ENCODE measurements at regions not wholly inside any gene's neighbourhood (a gene's known extent, or its start where the extent isn't known, plus 50 kb on each side); places are given as distances from the start of the nearest gene placed in this dataset.

DNA sequence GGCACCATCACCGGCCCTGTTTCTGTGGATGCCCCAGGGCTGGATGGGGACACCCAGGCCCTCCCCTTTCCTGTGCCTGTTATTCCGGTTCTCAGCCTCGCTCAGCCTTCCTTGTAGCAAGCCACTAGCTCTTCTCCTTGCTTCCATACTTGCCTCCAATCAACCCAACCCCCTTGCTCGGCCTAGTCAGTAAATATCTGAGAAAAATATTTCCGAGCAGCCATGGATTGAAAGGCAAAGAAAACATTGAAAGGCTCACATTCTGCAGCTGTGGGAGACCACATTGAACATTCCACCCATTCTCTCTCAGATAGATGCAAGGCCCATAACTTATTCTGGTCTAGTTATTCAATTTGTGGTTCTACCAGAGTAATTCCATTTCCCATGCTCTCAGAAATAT, 114.9 kb downstream of the SPP2 start:
- Mint-ChIP-seq H3K36me3 (ENCODE audit: low read depth) (no peaks in the 10 kb centered on the region), H3K27ac (no peak overlapping the region)
- no peaks in the 10 kb centered on the region for H3K27me3 ChIP-seq (ENCODE audit: insufficient read depth)

More for the DNA sequence above, 114.9 kb downstream of the SPP2 start:
- no peak overlapping the region for H3K4me2 ChIP-seq
- H3K79me2 ChIP-seq (replicated peaks; ENCODE audit: insufficient read depth) = no peaks in the 10 kb centered on the region
- TF ChIP-seq, protein P1, sequence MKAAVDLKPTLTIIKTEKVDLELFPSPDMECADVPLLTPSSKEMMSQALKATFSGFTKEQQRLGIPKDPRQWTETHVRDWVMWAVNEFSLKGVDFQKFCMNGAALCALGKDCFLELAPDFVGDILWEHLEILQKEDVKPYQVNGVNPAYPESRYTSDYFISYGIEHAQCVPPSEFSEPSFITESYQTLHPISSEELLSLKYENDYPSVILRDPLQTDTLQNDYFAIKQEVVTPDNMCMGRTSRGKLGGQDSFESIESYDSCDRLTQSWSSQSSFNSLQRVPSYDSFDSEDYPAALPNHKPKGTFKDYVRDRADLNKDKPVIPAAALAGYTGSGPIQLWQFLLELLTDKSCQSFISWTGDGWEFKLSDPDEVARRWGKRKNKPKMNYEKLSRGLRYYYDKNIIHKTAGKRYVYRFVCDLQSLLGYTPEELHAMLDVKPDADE (IDR thresholded peaks at IDR 0.05) = no peak
- TF ChIP-seq STAT1 (IDR thresholded peaks at IDR 0.05; ENCODE audit: unreplicated experiment) (no peak), CREB1 (CRISPR knock-in tag; IDR thresholded peaks at IDR 0.05; ENCODE audit: low read depth) (no peak), POLR2AphosphoS5 (IDR thresholded peaks at IDR 0.05; ENCODE audit: low read depth) (no peak), EZH2phosphoT487 (IDR thresholded peaks at IDR 0.05; ENCODE audit: unreplicated experiment) (no peak), ZNF331 (CRISPR knock-in tag; IDR thresholded peaks at IDR 0.05; ENCODE audit: low read depth) (no peak), REST (IDR thresholded peaks at IDR 0.05; ENCODE audit: unreplicated experiment) (no peak), EZH2 (IDR thresholded peaks at IDR 0.05; ENCODE audit: low read depth, unreplicated experiment) (no peak), ZNF114 (CRISPR knock-in tag; IDR thresholded peaks at IDR 0.05) (no peak), JUNB (IDR thresholded peaks at IDR 0.05; ENCODE audit: unreplicated experiment) (no peak), NANOG (IDR thresholded peaks at IDR 0.05; ENCODE audit: borderline replicate concordance) (no peak)
- TF ChIP-seq, protein P2, sequence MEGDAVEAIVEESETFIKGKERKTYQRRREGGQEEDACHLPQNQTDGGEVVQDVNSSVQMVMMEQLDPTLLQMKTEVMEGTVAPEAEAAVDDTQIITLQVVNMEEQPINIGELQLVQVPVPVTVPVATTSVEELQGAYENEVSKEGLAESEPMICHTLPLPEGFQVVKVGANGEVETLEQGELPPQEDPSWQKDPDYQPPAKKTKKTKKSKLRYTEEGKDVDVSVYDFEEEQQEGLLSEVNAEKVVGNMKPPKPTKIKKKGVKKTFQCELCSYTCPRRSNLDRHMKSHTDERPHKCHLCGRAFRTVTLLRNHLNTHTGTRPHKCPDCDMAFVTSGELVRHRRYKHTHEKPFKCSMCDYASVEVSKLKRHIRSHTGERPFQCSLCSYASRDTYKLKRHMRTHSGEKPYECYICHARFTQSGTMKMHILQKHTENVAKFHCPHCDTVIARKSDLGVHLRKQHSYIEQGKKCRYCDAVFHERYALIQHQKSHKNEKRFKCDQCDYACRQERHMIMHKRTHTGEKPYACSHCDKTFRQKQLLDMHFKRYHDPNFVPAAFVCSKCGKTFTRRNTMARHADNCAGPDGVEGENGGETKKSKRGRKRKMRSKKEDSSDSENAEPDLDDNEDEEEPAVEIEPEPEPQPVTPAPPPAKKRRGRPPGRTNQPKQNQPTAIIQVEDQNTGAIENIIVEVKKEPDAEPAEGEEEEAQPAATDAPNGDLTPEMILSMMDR (conservative IDR thresholded peaks at IDR 0.05; ENCODE audit: low read depth in 2 of 2) = no peak
- TF ChIP-seq, protein P3, sequence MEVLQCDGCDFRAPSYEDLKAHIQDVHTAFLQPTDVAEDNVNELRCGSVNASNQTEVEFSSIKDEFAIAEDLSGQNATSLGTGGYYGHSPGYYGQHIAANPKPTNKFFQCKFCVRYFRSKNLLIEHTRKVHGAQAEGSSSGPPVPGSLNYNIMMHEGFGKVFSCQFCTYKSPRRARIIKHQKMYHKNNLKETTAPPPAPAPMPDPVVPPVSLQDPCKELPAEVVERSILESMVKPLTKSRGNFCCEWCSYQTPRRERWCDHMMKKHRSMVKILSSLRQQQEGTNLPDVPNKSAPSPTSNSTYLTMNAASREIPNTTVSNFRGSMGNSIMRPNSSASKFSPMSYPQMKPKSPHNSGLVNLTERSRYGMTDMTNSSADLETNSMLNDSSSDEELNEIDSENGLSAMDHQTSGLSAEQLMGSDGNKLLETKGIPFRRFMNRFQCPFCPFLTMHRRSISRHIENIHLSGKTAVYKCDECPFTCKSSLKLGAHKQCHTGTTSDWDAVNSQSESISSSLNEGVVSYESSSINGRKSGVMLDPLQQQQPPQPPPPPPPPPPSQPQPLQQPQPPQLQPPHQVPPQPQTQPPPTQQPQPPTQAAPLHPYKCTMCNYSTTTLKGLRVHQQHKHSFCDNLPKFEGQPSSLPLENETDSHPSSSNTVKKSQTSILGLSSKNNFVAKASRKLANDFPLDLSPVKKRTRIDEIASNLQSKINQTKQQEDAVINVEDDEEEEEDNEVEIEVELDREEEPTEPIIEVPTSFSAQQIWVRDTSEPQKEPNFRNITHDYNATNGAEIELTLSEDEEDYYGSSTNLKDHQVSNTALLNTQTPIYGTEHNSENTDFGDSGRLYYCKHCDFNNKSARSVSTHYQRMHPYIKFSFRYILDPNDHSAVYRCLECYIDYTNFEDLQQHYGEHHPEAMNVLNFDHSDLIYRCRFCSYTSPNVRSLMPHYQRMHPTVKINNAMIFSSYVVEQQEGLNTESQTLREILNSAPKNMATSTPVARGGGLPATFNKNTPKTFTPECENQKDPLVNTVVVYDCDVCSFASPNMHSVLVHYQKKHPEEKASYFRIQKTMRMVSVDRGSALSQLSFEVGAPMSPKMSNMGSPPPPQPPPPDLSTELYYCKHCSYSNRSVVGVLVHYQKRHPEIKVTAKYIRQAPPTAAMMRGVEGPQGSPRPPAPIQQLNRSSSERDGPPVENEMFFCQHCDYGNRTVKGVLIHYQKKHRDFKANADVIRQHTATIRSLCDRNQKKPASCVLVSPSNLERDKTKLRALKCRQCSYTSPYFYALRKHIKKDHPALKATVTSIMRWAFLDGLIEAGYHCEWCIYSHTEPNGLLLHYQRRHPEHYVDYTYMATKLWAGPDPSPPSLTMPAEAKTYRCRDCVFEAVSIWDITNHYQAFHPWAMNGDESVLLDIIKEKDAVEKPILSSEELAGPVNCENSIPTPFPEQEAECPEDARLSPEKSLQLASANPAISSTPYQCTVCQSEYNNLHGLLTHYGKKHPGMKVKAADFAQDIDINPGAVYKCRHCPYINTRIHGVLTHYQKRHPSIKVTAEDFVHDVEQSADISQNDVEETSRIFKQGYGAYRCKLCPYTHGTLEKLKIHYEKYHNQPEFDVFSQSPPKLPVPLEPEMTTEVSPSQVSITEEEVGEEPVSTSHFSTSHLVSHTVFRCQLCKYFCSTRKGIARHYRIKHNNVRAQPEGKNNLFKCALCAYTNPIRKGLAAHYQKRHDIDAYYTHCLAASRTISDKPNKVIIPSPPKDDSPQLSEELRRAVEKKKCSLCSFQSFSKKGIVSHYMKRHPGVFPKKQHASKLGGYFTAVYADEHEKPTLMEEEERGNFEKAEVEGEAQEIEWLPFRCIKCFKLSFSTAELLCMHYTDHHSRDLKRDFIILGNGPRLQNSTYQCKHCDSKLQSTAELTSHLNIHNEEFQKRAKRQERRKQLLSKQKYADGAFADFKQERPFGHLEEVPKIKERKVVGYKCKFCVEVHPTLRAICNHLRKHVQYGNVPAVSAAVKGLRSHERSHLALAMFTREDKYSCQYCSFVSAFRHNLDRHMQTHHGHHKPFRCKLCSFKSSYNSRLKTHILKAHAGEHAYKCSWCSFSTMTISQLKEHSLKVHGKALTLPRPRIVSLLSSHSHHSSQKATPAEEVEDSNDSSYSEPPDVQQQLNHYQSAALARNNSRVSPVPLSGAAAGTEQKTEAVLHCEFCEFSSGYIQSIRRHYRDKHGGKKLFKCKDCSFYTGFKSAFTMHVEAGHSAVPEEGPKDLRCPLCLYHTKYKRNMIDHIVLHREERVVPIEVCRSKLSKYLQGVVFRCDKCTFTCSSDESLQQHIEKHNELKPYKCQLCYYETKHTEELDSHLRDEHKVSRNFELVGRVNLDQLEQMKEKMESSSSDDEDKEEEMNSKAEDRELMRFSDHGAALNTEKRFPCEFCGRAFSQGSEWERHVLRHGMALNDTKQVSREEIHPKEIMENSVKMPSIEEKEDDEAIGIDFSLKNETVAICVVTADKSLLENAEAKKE (CRISPR knock-in tag; IDR thresholded peaks at IDR 0.05) = no peak
- no peaks in the 10 kb centered on the region for H4K20me1 ChIP-seq (replicated peaks; ENCODE audit: insufficient read depth)
- no peak overlapping the region for H3K27ac ChIP-seq (ENCODE audit: low read depth)
- H3K36me3 ChIP-seq (ENCODE audit: insufficient read depth) = no peaks in the 10 kb centered on the region
- peaks cover 18% of the 10 kb centered on the region for H3K4me1 ChIP-seq (ENCODE audit: insufficient read depth)
- H3K9me2 ChIP-seq (ENCODE audit: insufficient read depth) = 0 out of 2 replicates have a peak, but pooled peaks cover 3% of the 10 kb centered on the region
- H3F3A ChIP-seq (replicated peaks; ENCODE audit: low read depth) = no peaks in the 10 kb centered on the region
- ATAC-seq = no peak
- DNase-seq (ENCODE audit: low spot score) = no peak
- no peak overlapping the region for H2AFZ ChIP-seq
- no peak overlapping the region for H3K4me3 ChIP-seq
- H3K4me3 Mint-ChIP-seq = no peak overlapping the region
- H3K4me1 Mint-ChIP-seq = peaks cover 30% of the 10 kb centered on the region
- peaks cover 7% of the 10 kb centered on the region for H3K27me3 Mint-ChIP-seq (ENCODE audit: insufficient read depth, low read depth, poor library complexity)
- no peaks in the 10 kb centered on the region for H3K9me3 Mint-ChIP-seq
